Ovary (tissue), 3 donors: ENCODE measurements at regions not wholly inside any gene's neighbourhood (a gene's known extent, or its start where the extent isn't known, plus 50 kb on each side); places are given as distances from the start of the nearest gene placed in this dataset.

Experiments used
- EP300 ChIP-seq: sonication (generic); formaldehyde crosslinking; IDR thresholded peaks from one replicate; pipeline ENCODE4 v1.6.1; 2017; ENCODE audit warnings: antibody characterized with exemption
- POLR2A ChIP-seq: fragments of 450-650 bp; IDR thresholded peaks from one replicate; pipeline ENCODE4 v1.6.1; 2017; ENCODE audit warnings: antibody characterized with exemption, mild to moderate bottlenecking, moderate library complexity
- TF ChIP-seq, protein P1 (sequence below), 3 donors: fragments of 450-650 bp in 2 of 3; fragments of 200-600 bp in 1 of 3; IDR thresholded peaks; one replicate each; pipeline versions ENCODE4 v1.5.1 to v1.8.0; 2016 to 2022; ENCODE audit warnings: antibody characterized with exemption in 3 of 3, mild to moderate bottlenecking in 1 of 3
- donor health status: DM: no; HTN: no; CAD: no.

DNA sequence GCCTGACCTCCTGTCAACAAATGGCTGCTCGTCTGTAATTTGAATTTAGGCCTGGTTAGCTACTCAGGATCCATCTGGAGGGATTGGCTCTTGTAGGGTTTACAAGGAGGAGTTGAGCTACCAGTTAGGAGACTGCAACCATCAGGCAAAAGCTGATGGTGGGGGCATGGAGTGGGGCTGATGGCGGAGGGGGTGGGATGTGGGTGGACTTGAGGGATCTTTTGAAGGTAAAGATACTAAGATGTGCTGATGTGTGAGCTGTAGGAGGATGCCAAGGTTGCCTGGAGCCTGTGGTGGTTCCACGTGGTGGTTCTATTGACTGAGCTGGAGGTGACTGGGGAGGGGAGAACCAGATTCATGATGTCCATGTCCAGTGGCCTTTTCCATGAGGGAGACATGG is 240.7 kb downstream of the LPIN1 start:
- TF ChIP-seq EP300 (no peak), POLR2A (no peak)
- TF ChIP-seq, protein P1, sequence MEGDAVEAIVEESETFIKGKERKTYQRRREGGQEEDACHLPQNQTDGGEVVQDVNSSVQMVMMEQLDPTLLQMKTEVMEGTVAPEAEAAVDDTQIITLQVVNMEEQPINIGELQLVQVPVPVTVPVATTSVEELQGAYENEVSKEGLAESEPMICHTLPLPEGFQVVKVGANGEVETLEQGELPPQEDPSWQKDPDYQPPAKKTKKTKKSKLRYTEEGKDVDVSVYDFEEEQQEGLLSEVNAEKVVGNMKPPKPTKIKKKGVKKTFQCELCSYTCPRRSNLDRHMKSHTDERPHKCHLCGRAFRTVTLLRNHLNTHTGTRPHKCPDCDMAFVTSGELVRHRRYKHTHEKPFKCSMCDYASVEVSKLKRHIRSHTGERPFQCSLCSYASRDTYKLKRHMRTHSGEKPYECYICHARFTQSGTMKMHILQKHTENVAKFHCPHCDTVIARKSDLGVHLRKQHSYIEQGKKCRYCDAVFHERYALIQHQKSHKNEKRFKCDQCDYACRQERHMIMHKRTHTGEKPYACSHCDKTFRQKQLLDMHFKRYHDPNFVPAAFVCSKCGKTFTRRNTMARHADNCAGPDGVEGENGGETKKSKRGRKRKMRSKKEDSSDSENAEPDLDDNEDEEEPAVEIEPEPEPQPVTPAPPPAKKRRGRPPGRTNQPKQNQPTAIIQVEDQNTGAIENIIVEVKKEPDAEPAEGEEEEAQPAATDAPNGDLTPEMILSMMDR (IDR thresholded peaks at IDR 0.05): no peak
